ENCODE measurements at regions not wholly inside any gene's neighbourhood (a gene's known extent, or its start where the extent isn't known, plus 50 kb on each side); places are given as distances from the start of the nearest gene placed in this dataset.

DNA sequence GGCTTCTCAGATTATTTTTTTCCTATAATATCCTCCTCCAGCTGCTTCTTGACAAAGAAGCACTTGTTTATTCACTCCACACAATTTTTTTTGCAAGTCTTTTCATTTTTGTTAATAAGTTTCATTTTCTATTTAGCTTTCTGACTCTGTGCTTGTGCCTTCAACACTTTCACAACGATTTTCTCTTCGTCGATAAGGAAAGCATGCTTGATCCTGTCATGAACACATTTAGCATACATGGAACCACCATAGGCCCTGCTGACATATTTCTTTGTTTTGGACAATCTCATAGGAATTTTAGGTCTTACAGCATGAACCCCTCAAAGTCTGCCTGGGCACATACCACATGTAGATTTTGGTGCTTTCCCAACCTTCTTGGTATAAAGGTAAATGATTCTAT lies 346.0 kb downstream of the KCNRG start:
- peaks cover 4% of the 10 kb centered on the region for H3K4me1 ChIP-seq (ENCODE audit: insufficient read depth, low read length, poor library complexity, severe bottlenecking)
- H3K4me3 ChIP-seq (ENCODE audit: low read depth, low read length, poor library complexity, severe bottlenecking) = no peak overlapping the region
- CTCF ChIA-PET = no interaction called here
- H3K9me3 ChIP-seq (ENCODE audit: low read depth, low read length, poor library complexity, severe bottlenecking) = no peaks in the 10 kb centered on the region
- intact Hi-C loops (cut with micrococcal nuclease; ENCODE audit: unreplicated experiment) = no loop called here
- H3K27me3 ChIP-seq (replicated peaks; ENCODE audit: insufficient read depth, low read depth, low read length, poor library complexity) = no peaks in the 10 kb centered on the region
- no peak for DNase-seq (ENCODE audit: low spot score)
- no peak overlapping the region for H3K27ac ChIP-seq (ENCODE audit: low read depth, low read length, poor library complexity, severe bottlenecking)
- BruUV-seq (replicated peaks) = no TSS peak
- TF ChIP-seq EZH2 (IDR thresholded peaks at IDR 0.05; ENCODE audit: borderline replicate concordance, low read depth, low read length, poor library complexity, severe bottlenecking) = no peak
- TF ChIP-seq, protein P1, sequence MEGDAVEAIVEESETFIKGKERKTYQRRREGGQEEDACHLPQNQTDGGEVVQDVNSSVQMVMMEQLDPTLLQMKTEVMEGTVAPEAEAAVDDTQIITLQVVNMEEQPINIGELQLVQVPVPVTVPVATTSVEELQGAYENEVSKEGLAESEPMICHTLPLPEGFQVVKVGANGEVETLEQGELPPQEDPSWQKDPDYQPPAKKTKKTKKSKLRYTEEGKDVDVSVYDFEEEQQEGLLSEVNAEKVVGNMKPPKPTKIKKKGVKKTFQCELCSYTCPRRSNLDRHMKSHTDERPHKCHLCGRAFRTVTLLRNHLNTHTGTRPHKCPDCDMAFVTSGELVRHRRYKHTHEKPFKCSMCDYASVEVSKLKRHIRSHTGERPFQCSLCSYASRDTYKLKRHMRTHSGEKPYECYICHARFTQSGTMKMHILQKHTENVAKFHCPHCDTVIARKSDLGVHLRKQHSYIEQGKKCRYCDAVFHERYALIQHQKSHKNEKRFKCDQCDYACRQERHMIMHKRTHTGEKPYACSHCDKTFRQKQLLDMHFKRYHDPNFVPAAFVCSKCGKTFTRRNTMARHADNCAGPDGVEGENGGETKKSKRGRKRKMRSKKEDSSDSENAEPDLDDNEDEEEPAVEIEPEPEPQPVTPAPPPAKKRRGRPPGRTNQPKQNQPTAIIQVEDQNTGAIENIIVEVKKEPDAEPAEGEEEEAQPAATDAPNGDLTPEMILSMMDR (conservative IDR thresholded peaks at IDR 0.05; ENCODE audit: low read depth, low read length) = no peak
- no peaks in the 10 kb centered on the region for H3K36me3 ChIP-seq (ENCODE audit: insufficient read depth, low read length, poor library complexity, severe bottlenecking)
- POLR2A ChIA-PET (ENCODE audit: low non-redundant PET) = no interaction called here

DNA sequence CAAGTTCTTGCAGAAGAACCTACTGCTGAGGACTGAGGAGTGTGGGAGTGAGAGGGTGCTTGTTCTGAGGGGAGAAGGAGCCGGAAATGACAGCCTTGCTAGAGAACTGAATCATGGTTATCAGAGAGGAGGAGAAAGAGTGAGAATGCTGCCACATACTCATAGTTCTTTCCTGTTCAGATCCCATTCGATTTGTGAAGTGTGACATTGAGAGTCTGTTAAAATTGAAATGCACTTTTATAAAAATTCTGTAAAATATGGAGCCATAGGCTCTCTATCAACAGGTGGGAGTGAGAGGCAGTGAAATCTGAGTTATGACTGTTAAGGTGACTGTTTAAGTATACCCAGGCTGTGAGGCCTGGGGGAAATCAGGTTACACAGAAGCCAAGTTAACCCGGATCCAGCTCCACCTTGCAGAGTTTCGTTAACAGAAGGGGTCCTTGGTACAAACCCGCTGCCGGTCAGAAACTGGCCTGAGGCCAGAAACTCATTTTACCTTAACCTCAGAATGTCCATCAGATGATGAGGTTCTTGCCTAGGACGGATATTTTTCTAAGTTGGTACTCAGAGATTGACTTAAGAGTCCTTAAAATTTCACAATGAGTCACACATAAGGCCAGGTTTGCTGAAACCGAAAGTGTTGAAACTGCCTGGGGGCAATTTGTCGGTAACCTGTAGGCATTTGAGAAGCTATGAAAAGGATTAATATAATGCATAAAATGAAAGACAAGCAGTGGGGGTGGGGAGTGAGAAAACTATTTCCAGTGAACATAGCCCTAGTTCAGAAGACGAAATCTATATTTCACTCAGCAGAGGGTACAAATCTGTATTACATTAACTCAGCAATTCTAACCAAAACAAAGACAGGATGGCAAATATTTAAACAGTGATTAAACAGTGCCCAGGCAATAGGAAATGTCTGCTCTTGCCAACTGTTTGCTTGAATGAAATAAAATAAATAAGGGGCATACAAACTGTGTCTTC lies 350.5 kb downstream of the KCNRG start:
- ChIA-PET CTCF (no interaction called here), POLR2A (ENCODE audit: low non-redundant PET) (no interaction called here)
- DNase-seq (ENCODE audit: low spot score) = no peak
- Histone ChIP-seq H3K36me3 (ENCODE audit: insufficient read depth, low read length, poor library complexity, severe bottlenecking) (no peaks in the 10 kb centered on the region), H3K9me3 (ENCODE audit: low read depth, low read length, poor library complexity, severe bottlenecking) (no peaks in the 10 kb centered on the region), H3K4me3 (ENCODE audit: low read depth, low read length, poor library complexity, severe bottlenecking) (no peak overlapping the region), H3K27ac (ENCODE audit: low read depth, low read length, poor library complexity, severe bottlenecking) (no peak overlapping the region), H3K4me1 (ENCODE audit: insufficient read depth, low read length, poor library complexity, severe bottlenecking) (no peaks in the 10 kb centered on the region), H3K27me3 (replicated peaks; ENCODE audit: insufficient read depth, low read depth, low read length, poor library complexity) (peaks cover under 1% of the 10 kb centered on the region)
- no TSS peak for BruUV-seq (replicated peaks)
- TF ChIP-seq EZH2 (IDR thresholded peaks at IDR 0.05; ENCODE audit: borderline replicate concordance, low read depth, low read length, poor library complexity, severe bottlenecking) = no peak
- TF ChIP-seq, protein P1 (conservative IDR thresholded peaks at IDR 0.05; ENCODE audit: low read depth, low read length) = no peak
- intact Hi-C loops (cut with micrococcal nuclease; ENCODE audit: unreplicated experiment) = no loop called here

DNA sequence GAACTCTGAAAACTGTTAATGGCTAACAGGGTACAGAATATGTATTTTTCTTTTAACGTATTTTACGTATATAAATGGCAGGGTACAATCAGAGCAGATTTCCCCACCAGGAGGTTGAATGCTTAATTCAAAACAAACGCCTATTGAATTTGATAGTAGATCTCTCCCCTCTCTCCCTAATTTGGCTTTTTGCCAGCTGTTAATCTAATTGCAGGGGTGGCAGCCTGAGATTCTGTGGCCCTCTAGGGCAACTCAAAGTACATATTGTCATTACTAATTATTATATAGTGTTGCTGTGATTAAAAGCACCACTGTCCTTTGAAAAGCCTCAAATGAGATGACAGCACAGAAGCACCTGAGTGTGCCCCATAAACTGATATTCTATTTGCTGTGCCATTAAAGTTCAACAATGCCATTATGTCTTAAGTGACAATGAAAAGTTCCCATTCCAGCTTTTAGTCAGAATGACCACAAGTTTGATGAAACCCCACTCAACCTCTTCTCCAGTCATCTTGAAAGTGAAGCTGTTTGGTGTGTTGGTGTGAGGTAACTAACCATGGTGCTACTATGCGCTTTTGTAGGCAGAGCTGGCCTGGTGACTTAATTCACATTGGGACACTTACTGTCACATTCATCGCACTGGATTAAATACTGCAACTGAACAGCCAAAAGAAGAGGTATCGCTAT lies 351.4 kb downstream of the KCNRG start:
- TF ChIP-seq, protein P1 (conservative IDR thresholded peaks at IDR 0.05; ENCODE audit: low read depth, low read length) = no peak
- TF ChIP-seq EZH2 (IDR thresholded peaks at IDR 0.05; ENCODE audit: borderline replicate concordance, low read depth, low read length, poor library complexity, severe bottlenecking) = no peak
- DNase-seq (ENCODE audit: low spot score) = no peak
- Histone ChIP-seq H3K4me1 (ENCODE audit: insufficient read depth, low read length, poor library complexity, severe bottlenecking) (no peaks in the 10 kb centered on the region), H3K36me3 (ENCODE audit: insufficient read depth, low read length, poor library complexity, severe bottlenecking) (no peaks in the 10 kb centered on the region), H3K27ac (ENCODE audit: low read depth, low read length, poor library complexity, severe bottlenecking) (no peak overlapping the region), H3K9me3 (ENCODE audit: low read depth, low read length, poor library complexity, severe bottlenecking) (no peaks in the 10 kb centered on the region), H3K27me3 (replicated peaks; ENCODE audit: insufficient read depth, low read depth, low read length, poor library complexity) (peaks cover 8% of the 10 kb centered on the region), H3K4me3 (ENCODE audit: low read depth, low read length, poor library complexity, severe bottlenecking) (no peak overlapping the region)
- ChIA-PET POLR2A (ENCODE audit: low non-redundant PET) (no interaction called here), CTCF (no interaction called here)
- no TSS peak for BruUV-seq (replicated peaks)
- intact Hi-C loops (cut with micrococcal nuclease; ENCODE audit: unreplicated experiment) = no loop called here
